Ecto neural progenitor cell (in vitro differentiated cells): ENCODE measurements at regions not wholly inside any gene's neighbourhood (a gene's known extent, or its start where the extent isn't known, plus 50 kb on each side); places are given as distances from the start of the nearest gene placed in this dataset.
A peak's percentile ranks its signal among the peaks of the same experiment; 100 is the strongest.

ENCODE experiments used
- DNase-seq: peaks from one replicate; pipeline ENCODE4 v3.0.0-alpha.2; 2018; ENCODE audit warnings: low spot score

- no peak for DNase-seq
Measured at GRCh38 chr11:18878211-18878610, 61.0 kb downstream of the MRGPRX1 start.

DNA sequence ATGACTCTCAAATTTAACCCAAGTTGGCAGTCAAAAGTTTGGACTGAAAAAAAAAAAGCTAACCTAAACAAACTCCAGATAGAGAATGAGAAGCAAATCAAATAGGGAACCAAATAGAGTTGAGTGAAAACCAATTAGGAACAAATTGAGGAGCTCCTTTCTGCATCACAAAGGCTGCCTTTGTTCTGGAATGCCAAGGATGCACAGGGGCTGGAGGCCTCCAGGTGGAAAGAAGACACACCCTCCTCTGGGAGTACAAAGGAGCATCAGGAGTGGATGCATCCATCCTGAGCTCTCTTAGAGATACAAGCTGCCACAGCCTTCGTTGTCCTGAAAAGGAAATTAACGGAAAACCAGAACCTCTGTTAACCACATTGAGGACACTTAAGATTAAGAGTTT is 73.3 kb downstream of the MRGPRX1 start:
- no peak for DNase-seq

DNA sequence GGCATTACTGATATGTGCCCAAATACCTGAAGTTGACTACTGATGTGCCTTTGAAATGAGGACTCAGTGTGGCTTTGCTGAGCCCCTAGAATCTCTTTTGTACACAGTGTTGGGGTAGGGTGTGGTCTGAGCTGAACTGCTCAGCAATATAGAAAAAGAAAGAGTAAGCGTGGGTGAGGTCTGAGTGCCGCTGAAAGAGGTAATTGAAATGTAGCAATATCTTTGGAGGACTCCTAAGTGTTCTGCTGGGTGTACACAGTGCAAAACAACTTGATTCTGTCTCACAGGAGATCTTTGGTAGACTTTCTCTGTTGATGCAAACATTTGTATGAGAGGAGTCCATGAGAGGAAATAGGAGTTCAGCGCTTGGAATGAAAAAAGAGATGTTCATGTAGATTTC is 73.7 kb upstream of the PTPN5 start:
- DNase-seq: no peak

- peak; percentile 48 for DNase-seq
Measured at GRCh38 chr11:18853086-18853720, 61.6 kb upstream of the PTPN5 start.

DNA sequence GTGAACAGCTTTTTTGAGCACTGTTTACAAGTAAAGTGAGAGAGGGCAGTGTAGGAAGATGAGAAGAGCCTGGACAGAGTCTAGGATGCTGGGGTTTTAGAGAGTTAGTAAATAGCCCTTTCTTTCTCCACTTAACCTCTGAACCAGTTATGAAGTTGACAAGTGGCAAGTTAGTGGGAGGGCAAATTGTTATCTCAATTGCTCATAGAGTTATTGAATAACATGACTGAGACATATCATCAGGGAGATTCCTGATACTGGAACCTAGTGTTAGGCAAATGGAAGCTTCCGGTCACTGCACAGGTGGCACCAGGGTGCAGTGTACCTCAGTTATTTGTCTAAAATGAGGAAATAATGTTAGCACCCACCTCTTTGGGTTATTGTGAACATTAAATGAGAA is 57.8 kb upstream of the PTPN5 start:
- DNase-seq: no peak

DNA sequence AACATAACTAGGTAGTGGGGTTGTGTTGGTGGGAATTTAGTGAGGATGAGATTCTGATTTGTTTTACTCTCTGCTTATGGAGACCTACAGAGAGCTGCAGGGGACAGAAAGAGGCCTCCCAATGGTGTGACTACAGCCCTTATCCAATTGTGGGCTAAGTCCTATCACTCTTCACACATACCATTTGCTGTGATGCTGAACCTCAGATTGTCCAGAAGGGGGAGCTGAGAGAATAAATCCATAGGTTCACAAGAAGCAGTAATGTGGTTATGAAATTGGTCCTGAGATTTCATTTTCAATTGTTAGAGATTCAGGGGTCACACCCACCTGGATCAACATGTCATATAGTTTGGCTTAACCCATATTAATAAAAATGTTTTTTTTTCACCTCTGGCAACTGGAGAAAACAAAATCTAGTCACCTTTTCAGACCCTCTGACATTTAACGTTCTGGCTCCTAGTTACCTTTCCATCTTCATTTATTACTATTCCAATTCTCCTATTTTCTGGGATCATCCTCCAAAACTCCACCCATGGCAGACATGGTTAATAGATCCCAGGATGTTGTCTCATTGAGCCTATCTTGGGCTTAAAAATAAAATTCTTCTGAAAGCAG is 53.3 kb upstream of the PTPN5 start:
- no peak for DNase-seq
